ENCODE measurements at regions not wholly inside any gene's neighbourhood (a gene's known extent, or its start where the extent isn't known, plus 50 kb on each side); places are given as distances from the start of the nearest gene placed in this dataset.

DNA sequence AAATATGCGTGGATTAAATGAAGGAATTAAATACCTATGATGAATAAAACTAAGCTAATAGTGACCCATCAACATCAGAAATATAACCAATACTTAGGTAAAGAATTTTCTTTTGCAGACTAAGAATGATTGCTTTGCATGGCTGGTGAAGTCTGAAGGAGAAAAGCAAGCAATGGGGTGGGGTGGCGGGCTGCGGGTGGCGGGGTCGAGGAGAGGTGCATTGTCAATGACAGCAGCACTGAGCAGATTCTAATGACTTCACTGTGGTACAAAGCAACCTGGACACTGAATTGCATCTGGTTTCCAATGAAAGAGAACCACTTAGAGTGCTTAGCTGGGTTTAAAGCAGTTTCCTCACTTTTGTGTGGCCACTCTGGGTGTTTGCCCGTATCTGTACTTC is 171.5 kb upstream of the IL12A start:
- Histone ChIP-seq H3K36me3 (no peaks in the 10 kb centered on the region), H3K27ac (no peak overlapping the region), H3K4me3 (ENCODE audit: low read depth in 1 of 2, low read length in 1 of 2) (no peak overlapping the region), H3K9me3 (no peaks in the 10 kb centered on the region), H3K4me1 (ENCODE audit: control insufficient read depth in 1 of 2, insufficient read depth in 1 of 2, low read depth in 1 of 2, low read length in 1 of 2) (no peaks in the 10 kb centered on the region), H3K27me3 (no peaks in the 10 kb centered on the region)
- TF ChIP-seq, protein P1, sequence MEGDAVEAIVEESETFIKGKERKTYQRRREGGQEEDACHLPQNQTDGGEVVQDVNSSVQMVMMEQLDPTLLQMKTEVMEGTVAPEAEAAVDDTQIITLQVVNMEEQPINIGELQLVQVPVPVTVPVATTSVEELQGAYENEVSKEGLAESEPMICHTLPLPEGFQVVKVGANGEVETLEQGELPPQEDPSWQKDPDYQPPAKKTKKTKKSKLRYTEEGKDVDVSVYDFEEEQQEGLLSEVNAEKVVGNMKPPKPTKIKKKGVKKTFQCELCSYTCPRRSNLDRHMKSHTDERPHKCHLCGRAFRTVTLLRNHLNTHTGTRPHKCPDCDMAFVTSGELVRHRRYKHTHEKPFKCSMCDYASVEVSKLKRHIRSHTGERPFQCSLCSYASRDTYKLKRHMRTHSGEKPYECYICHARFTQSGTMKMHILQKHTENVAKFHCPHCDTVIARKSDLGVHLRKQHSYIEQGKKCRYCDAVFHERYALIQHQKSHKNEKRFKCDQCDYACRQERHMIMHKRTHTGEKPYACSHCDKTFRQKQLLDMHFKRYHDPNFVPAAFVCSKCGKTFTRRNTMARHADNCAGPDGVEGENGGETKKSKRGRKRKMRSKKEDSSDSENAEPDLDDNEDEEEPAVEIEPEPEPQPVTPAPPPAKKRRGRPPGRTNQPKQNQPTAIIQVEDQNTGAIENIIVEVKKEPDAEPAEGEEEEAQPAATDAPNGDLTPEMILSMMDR (IDR thresholded peaks at IDR 0.05) = no peak

GRCh38 chr3:159817571-159817970 is 171.1 kb upstream of the IL12A start:
- no peaks in the 10 kb centered on the region for H3K36me3 ChIP-seq
- H3K9me3 ChIP-seq = no peaks in the 10 kb centered on the region
- TF ChIP-seq, protein P1 (IDR thresholded peaks at IDR 0.05) = no peak
- no peaks in the 10 kb centered on the region for H3K4me1 ChIP-seq (ENCODE audit: control insufficient read depth in 1 of 2, insufficient read depth in 1 of 2, low read depth in 1 of 2, low read length in 1 of 2)
- H3K4me3 ChIP-seq (ENCODE audit: low read depth in 1 of 2, low read length in 1 of 2) = no peak overlapping the region
- no peak overlapping the region for H3K27ac ChIP-seq
- H3K27me3 ChIP-seq = no peaks in the 10 kb centered on the region

- TF ChIP-seq, protein P1 (IDR thresholded peaks at IDR 0.05) = no peak
- H3K4me1 ChIP-seq (ENCODE audit: control insufficient read depth in 1 of 2, insufficient read depth in 1 of 2, low read depth in 1 of 2, low read length in 1 of 2) = no peaks in the 10 kb centered on the region
- no peaks in the 10 kb centered on the region for H3K36me3 ChIP-seq
- no peak overlapping the region for H3K4me3 ChIP-seq (ENCODE audit: low read depth in 1 of 2, low read length in 1 of 2)
- H3K27me3 ChIP-seq = no peaks in the 10 kb centered on the region
- no peaks in the 10 kb centered on the region for H3K9me3 ChIP-seq
- no peak overlapping the region for H3K27ac ChIP-seq
Observed at GRCh38 chr3:159818399-159818798, 170.2 kb upstream of the IL12A start.

GRCh38 chr3:159818997-159819500 is 169.6 kb upstream of the IL12A start:
- Histone ChIP-seq H3K9me3 (no peaks in the 10 kb centered on the region), H3K4me3 (ENCODE audit: low read depth in 1 of 2, low read length in 1 of 2) (no peak overlapping the region), H3K36me3 (no peaks in the 10 kb centered on the region), H3K27me3 (no peaks in the 10 kb centered on the region), H3K4me1 (ENCODE audit: control insufficient read depth in 1 of 2, insufficient read depth in 1 of 2, low read depth in 1 of 2, low read length in 1 of 2) (no peaks in the 10 kb centered on the region), H3K27ac (no peak overlapping the region)
- TF ChIP-seq, protein P1 (IDR thresholded peaks at IDR 0.05) = no peak

DNA sequence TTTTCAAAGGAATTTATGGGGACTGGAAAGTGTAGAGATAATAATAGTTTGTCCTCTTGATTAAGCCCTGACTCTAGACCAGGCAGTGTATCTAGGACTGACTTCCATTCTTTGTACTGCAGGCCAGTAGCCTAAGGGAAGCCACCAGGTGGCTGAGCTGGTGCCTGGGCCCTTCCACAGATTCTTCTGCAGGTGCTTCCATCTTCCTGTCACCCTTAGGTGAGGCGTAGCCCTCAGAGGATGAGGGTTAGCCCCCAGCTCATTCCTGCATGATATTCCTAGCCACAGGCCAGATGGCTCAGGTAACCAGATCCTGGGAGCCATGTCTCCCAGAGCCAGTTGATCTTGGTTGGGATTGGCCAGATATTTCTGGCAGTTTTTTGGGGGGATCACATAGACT is 169.0 kb upstream of the IL12A start:
- TF ChIP-seq, protein P1 (IDR thresholded peaks at IDR 0.05) = no peak
- H3K4me1 ChIP-seq (ENCODE audit: control insufficient read depth in 1 of 2, insufficient read depth in 1 of 2, low read depth in 1 of 2, low read length in 1 of 2) = no peaks in the 10 kb centered on the region
- H3K9me3 ChIP-seq = no peaks in the 10 kb centered on the region
- H3K4me3 ChIP-seq (ENCODE audit: low read depth in 1 of 2, low read length in 1 of 2) = no peak overlapping the region
- H3K36me3 ChIP-seq = no peaks in the 10 kb centered on the region
- no peak overlapping the region for H3K27ac ChIP-seq
- no peaks in the 10 kb centered on the region for H3K27me3 ChIP-seq

DNA sequence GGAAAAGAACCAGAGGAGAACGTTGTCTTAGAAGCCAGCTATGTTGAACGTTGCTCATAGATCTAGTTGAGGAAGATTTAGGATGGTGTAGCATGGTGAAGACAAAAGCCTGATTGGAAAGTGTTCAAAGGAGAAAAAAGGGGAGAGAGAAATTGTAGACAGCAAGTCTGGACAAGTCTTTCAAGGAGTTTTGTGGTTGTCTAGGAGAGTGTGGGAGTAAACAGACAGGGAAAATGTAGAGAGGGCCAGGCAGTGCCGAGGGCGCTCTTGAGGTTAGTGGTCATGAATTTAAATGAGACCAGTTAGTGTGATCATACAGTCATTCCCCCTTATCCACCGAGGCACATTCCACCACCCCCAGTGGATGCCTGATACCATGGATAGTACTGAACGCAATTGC is 167.5 kb upstream of the IL12A start:
- no peaks in the 10 kb centered on the region for H3K36me3 ChIP-seq
- H3K4me1 ChIP-seq (ENCODE audit: control insufficient read depth in 1 of 2, insufficient read depth in 1 of 2, low read depth in 1 of 2, low read length in 1 of 2) = no peaks in the 10 kb centered on the region
- H3K4me3 ChIP-seq (ENCODE audit: low read depth in 1 of 2, low read length in 1 of 2) = no peak overlapping the region
- H3K27me3 ChIP-seq = no peaks in the 10 kb centered on the region
- TF ChIP-seq, protein P1 (IDR thresholded peaks at IDR 0.05) = no peak
- H3K27ac ChIP-seq = no peak overlapping the region
- H3K9me3 ChIP-seq = no peaks in the 10 kb centered on the region

All from neutrophil (primary cell).